22Rv1 (cell line): ENCODE measurements at regions not wholly inside any gene's neighbourhood (a gene's known extent, or its start where the extent isn't known, plus 50 kb on each side); places are given as distances from the start of the nearest gene placed in this dataset.

Source experiments
- H3K27ac ChIP-seq: fragments of 450-650 bp; 2 replicates; pipeline ENCODE4 v1.5.1; 2017
- CTCF ChIP-seq: fragments of 450-650 bp; IDR thresholded peaks from 2 replicates; pipeline ENCODE4 v1.5.1; 2017; ENCODE audit warnings: mild to moderate bottlenecking
- ZFX ChIP-seq: fragments of 450-650 bp; IDR thresholded peaks from 2 replicates; pipeline ENCODE4 v1.6.1; 2017; ENCODE audit warnings: antibody characterized with exemption, borderline replicate concordance

DNA sequence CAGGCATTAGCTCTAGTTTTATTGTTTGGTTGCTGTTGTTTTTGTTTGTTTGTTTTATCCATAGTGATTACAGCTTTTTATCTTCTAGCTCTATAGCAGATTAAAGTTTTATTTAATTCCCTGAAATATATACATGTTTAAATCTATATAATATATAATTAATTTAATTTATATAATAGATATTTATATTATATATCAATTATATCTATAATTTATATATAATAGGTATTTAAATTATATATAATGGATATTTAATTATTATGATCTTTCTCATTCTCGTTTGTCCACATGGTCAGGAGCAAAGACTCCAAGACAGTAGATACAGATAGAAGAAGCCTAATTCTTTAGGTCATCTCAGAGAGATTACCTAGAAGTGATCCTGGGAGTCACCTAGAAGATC, 238.8 kb upstream of the GPR149 start:
- no peak overlapping the region for H3K27ac ChIP-seq
- TF ChIP-seq CTCF = no peak
- TF ChIP-seq ZFX = no peak

- no peak overlapping the region for H3K27ac ChIP-seq
Measured at GRCh38 chr3:154668187-154668586, 238.2 kb upstream of the GPR149 start.

DNA sequence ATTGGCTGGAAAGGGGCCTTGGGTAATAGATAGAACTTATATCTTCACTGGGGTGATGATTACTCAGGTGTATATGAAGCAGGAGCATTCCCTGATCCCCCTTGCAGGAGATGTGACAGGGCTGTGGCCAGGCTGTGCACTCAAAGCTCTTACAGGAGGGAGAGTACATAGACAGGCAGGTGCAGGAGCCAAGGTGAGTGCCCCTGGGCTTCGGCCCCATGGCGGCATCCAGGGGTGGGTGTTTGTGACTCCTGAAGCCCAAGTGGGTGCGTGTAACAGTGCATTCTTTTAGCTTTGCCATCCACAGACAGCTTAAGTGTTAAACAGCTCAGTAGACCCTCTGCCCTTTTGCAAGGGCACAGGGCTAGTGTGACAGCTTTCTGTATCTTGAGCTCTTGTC, 236.6 kb upstream of the GPR149 start:
- no peak for TF ChIP-seq ZFX
- TF ChIP-seq CTCF = no peak
- no peak overlapping the region for H3K27ac ChIP-seq

More at GRCh38 chr3:154668187-154668586, 238.2 kb upstream of the GPR149 start:
- TF ChIP-seq CTCF = no peak
- no peak for TF ChIP-seq ZFX

DNA sequence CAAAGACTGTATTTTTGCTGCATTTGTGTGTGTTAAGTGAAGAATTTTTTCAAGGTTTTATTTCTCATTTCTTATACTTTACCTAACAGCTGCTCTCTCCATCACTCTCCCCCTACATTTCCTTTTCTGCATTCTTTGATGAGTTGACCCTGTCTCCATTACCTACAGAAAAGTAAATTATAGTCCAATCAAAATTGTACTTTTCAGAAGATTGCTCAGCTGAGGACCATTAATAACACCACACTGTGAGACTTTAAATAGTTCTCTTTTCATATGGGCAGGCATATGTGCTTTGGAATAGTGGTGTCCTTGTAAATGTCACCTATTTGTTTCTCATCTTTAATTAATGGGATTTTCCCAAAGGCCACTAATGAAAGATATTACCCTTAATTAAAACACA, 234.7 kb upstream of the GPR149 start:
- no peak overlapping the region for H3K27ac ChIP-seq
- no peak for TF ChIP-seq CTCF
- no peak for TF ChIP-seq ZFX

DNA sequence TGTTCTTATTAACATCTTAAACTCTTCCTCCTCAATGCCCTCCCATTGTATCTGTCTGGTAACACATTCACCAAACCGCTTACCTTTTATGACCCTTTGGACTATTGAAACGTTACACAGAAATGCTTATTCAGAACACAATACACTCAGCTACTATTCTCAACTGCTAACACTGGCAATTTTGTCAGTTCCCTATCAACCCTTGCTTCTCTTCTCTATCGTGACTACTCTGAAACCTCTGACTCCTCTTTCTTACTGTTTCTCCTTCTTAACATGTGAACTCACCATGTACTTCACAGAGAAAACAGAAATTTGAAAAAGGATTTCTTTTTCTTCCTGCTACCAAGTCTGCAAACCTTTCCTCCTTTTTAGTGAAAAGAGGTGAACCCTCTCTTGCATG, 232.9 kb upstream of the GPR149 start:
- H3K27ac ChIP-seq = no peak overlapping the region
- no peak for TF ChIP-seq ZFX
- TF ChIP-seq CTCF = no peak

GRCh38 chr3:154660811-154661210, 230.8 kb upstream of the GPR149 start:
- TF ChIP-seq ZFX = no peak
- no peak for TF ChIP-seq CTCF
- no peak overlapping the region for H3K27ac ChIP-seq

DNA sequence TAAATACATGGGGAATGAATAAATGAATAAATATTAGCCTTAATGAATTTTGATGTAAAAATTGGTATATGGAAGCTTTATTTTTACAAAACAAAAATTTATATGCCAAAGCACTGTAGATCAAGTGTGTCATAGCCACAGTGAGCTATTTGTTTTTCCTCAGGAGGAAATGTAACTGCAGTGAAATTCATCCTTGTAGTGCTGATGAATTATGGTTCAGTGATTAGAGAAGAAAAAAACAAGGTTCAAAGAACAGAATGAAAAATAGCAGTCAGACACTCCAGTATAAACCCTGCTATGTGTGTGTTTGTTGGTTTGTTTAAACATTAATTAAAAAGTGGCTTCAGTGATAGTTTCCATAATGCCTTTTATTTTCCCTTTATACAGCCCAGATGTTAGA, 228.0 kb upstream of the GPR149 start:
- H3K27ac ChIP-seq = no peak overlapping the region
- TF ChIP-seq CTCF = no peak
- no peak for TF ChIP-seq ZFX
